ENCODE measurements at regions not wholly inside any gene's neighbourhood (a gene's known extent, or its start where the extent isn't known, plus 50 kb on each side); places are given as distances from the start of the nearest gene placed in this dataset.

DNA sequence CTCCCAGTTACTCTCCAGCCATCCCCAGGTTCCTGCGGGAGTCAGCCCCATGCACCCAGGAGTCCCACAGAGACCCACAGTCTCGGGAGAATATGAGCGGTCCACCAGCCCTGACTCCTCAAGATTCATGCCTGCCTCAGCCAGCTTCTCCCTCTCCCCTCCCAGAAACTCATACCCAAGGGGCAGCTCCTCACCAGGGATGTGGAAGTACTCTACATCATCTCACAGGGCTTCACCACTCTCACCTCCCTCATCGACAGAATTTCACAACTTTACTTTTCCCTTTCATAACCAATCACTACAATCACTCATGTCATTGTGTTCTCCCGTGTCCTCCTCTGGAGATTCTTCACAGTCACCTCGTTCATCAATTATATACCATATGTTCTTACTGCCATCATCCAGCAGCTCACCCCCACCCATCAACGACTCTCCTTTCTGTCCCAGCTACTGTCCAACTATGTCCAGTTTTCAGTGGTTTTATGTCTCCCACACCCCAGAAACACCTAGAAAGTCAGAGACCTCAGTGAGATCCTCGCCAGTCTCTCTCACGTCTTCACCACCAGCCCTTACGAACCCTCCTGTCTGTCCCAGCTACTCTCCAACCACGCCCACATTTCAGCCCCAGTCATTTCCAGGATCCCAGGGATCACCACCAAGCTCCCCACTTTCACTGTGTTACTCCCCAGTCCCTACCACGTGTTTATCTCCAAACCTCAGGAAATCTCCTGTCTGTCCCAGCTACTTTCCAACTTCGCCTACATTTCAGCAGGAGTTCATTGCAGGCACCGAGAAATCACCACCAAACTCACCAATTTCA is 1530.1 kb upstream of the TPTE start:
- no peak for DNase-seq
- H3K23ac ChIP-seq (ENCODE audit: low read length) = no peak overlapping the region
- H4K5ac ChIP-seq (ENCODE audit: low read length) = no peak overlapping the region
- no peaks in the 10 kb centered on the region for H3K79me2 ChIP-seq (ENCODE audit: control insufficient read depth, insufficient read depth, low read length)
- no peaks in the 10 kb centered on the region for H3K79me1 ChIP-seq (ENCODE audit: low read length)
- 100% methylated on average over 2 of the region's 14 CpGs for whole genome bisulfite sequencing (ENCODE audit: extremely low coverage, insufficient coverage, low lambda C conversion rate)
- no peak overlapping the region for H2BK5ac ChIP-seq (ENCODE audit: low read length)
- H2AK5ac ChIP-seq (ENCODE audit: low read length) = no peak overlapping the region
- H3K36me3 ChIP-seq (ENCODE audit: control insufficient read depth, insufficient read depth, low read length) = no peaks in the 10 kb centered on the region
- H3K9ac ChIP-seq (ENCODE audit: low read length) = no peak overlapping the region
- H3K18ac ChIP-seq (ENCODE audit: low read length) = no peak overlapping the region
- no peaks in the 10 kb centered on the region for H3K27me3 ChIP-seq (ENCODE audit: insufficient read depth, low read length, poor library complexity)
- peak overlapping the region; percentile 14 for H3K4me3 ChIP-seq (ENCODE audit: low read length)
- H3K4ac ChIP-seq (ENCODE audit: low read depth, low read length) = no peak overlapping the region
- no peak overlapping the region for H3K56ac ChIP-seq (ENCODE audit: low read length)
- no peak overlapping the region for H3K27ac ChIP-seq (ENCODE audit: low read depth, low read length)
- H2BK15ac ChIP-seq (replicated peaks; ENCODE audit: low read depth) = no peak overlapping the region
- no peak overlapping the region for H3K4me2 ChIP-seq (ENCODE audit: low read length)
- no peaks in the 10 kb centered on the region for H3K4me1 ChIP-seq (ENCODE audit: control insufficient read depth, low read depth, low read length)
- H2BK120ac ChIP-seq (ENCODE audit: low read depth, low read length) = no peak overlapping the region
- no peak overlapping the region for H4K8ac ChIP-seq (ENCODE audit: low read depth, low read length)

DNA sequence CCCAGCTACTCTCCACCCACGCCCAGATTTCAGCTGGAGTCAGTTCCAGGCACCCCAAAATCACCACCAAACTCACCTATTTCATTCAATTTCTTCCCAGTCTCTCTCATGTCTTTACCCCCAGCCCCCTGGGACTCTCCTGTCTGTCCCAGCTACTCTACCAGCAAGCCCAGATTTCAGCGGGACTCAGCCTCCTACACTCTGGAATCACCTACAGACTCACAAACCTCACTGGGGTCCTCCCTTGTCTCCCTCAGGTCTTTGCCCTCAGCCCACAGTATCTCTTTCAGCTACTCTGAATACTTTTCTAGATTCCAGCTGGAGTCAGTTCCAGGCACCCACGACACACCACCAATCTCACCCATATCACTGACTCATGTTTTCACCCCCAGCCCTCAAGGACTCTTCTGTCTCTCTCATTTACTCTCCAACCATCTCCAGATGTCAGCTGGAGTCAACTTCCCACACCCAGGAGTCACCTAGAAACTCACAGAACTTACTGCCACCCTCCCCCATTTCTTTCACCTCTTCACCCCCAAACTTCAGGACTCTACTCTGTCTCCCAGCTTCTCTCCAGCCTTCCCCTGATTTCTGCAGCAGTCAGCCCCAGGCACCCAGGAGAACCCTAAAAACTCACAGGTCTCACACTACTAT is 1529.3 kb upstream of the TPTE start:
- no peak overlapping the region for H3K23ac ChIP-seq (ENCODE audit: low read length)
- H2BK5ac ChIP-seq (ENCODE audit: low read length) = no peak overlapping the region
- no peak overlapping the region for H3K27ac ChIP-seq (ENCODE audit: low read depth, low read length)
- H3K36me3 ChIP-seq (ENCODE audit: control insufficient read depth, insufficient read depth, low read length) = no peaks in the 10 kb centered on the region
- no peaks in the 10 kb centered on the region for H3K79me1 ChIP-seq (ENCODE audit: low read length)
- H2AK5ac ChIP-seq (ENCODE audit: low read length) = no peak overlapping the region
- no peaks in the 10 kb centered on the region for H3K27me3 ChIP-seq (ENCODE audit: insufficient read depth, low read length, poor library complexity)
- H3K4me1 ChIP-seq (ENCODE audit: control insufficient read depth, low read depth, low read length) = no peaks in the 10 kb centered on the region
- H3K4me2 ChIP-seq (ENCODE audit: low read length) = no peak overlapping the region
- no peak overlapping the region for H3K56ac ChIP-seq (ENCODE audit: low read length)
- no peak overlapping the region for H2BK120ac ChIP-seq (ENCODE audit: low read depth, low read length)
- no peak overlapping the region for H3K9ac ChIP-seq (ENCODE audit: low read length)
- no peak overlapping the region for H3K18ac ChIP-seq (ENCODE audit: low read length)
- no peak overlapping the region for H4K5ac ChIP-seq (ENCODE audit: low read length)
- H3K4me3 ChIP-seq (ENCODE audit: low read length) = peak overlapping the region; percentile 22
- DNase-seq = no peak
- no CpG with 5 or more reads among the region's 3 CpGs for WGBS (ENCODE audit: extremely low coverage, insufficient coverage, low lambda C conversion rate)
- no peak overlapping the region for H2BK15ac ChIP-seq (replicated peaks; ENCODE audit: low read depth)
- no peak overlapping the region for H4K8ac ChIP-seq (ENCODE audit: low read depth, low read length)
- H3K79me2 ChIP-seq (ENCODE audit: control insufficient read depth, insufficient read depth, low read length) = no peaks in the 10 kb centered on the region
- H3K4ac ChIP-seq (ENCODE audit: low read depth, low read length) = no peak overlapping the region

DNA sequence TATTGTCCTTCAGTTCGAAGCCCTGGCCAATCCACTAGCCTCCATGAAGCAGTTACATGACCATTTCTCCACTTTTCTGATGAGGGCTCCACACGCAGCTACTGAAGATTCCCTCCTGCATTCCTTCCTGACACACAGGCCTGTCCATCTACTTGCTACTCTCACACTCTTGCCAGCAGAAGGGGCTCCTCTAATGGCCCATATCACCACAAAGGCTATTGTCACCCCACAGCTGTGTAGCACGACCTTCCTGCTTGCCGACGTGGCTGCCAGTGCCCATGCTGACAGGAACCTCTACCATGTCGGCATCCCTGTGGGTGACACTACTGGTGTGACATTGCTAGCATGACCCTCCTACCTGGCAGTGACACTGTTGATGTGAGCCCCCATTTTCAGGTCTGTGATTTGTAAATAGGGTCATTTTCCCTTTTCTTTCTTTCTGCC is 1528.6 kb upstream of the TPTE start:
- no peaks in the 10 kb centered on the region for H3K36me3 ChIP-seq (ENCODE audit: control insufficient read depth, insufficient read depth, low read length)
- no peaks in the 10 kb centered on the region for H3K4me1 ChIP-seq (ENCODE audit: control insufficient read depth, low read depth, low read length)
- H3K79me1 ChIP-seq (ENCODE audit: low read length) = no peaks in the 10 kb centered on the region
- peak overlapping the region; percentile 27 for H3K4me3 ChIP-seq (ENCODE audit: low read length)
- H3K56ac ChIP-seq (ENCODE audit: low read length) = no peak overlapping the region
- H3K27me3 ChIP-seq (ENCODE audit: insufficient read depth, low read length, poor library complexity) = no peaks in the 10 kb centered on the region
- no peak overlapping the region for H3K23ac ChIP-seq (ENCODE audit: low read length)
- H3K27ac ChIP-seq (ENCODE audit: low read depth, low read length) = no peak overlapping the region
- H2BK120ac ChIP-seq (ENCODE audit: low read depth, low read length) = no peak overlapping the region
- H3K4me2 ChIP-seq (ENCODE audit: low read length) = no peak overlapping the region
- H3K79me2 ChIP-seq (ENCODE audit: control insufficient read depth, insufficient read depth, low read length) = no peaks in the 10 kb centered on the region
- H4K8ac ChIP-seq (ENCODE audit: low read depth, low read length) = no peak overlapping the region
- no peak overlapping the region for H4K5ac ChIP-seq (ENCODE audit: low read length)
- no peak for DNase-seq
- no peak overlapping the region for H3K4ac ChIP-seq (ENCODE audit: low read depth, low read length)
- H2BK15ac ChIP-seq (replicated peaks; ENCODE audit: low read depth) = no peak overlapping the region
- H3K18ac ChIP-seq (ENCODE audit: low read length) = no peak overlapping the region
- H3K9ac ChIP-seq (ENCODE audit: low read length) = no peak overlapping the region
- no peak overlapping the region for H2AK5ac ChIP-seq (ENCODE audit: low read length)
- no CpG with 5 or more reads among the region's 6 CpGs for WGBS (ENCODE audit: extremely low coverage, insufficient coverage, low lambda C conversion rate)
- no peak overlapping the region for H2BK5ac ChIP-seq (ENCODE audit: low read length)

DNA sequence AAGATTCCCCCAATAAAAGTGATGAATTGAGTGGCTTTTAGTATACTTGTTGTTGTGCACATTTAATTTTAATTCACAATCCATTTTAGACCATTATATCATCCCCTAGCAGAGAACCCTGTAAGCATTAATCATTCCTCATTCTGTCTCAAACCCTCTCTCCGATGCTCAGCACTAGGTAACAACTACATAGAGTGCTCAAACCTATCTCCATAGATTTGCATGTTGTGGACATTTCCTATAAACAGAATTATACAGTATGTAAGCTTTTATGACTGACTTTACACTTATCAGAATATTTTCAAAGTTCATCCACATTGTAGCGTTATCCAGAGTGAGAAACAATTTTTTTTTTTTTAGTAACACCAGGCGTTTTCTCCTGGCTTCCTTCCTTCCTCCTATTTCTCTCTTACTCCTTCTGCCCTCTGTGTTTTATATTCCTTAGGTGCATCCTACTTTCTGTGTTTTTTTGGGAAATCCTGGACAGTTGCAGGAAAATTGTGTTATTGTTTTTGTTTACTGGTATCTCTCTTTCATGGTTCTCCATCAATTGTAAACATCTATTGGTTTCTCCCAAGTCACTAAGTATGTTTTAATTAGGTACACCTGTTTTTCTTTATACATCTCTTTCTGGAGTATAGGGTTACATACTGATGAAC is 1528.0 kb upstream of the TPTE start:
- Histone ChIP-seq H4K8ac (ENCODE audit: low read depth, low read length) (no peak overlapping the region), H2BK5ac (ENCODE audit: low read length) (no peak overlapping the region), H3K4ac (ENCODE audit: low read depth, low read length) (no peak overlapping the region), H3K56ac (ENCODE audit: low read length) (no peak overlapping the region), H3K27ac (ENCODE audit: low read depth, low read length) (no peak overlapping the region), H3K18ac (ENCODE audit: low read length) (no peak overlapping the region), H3K4me2 (ENCODE audit: low read length) (no peak overlapping the region), H3K4me3 (ENCODE audit: low read length) (no peak overlapping the region), H2BK120ac (ENCODE audit: low read depth, low read length) (no peak overlapping the region), H3K9ac (ENCODE audit: low read length) (no peak overlapping the region), H3K79me1 (ENCODE audit: low read length) (no peaks in the 10 kb centered on the region), H3K23ac (ENCODE audit: low read length) (no peak overlapping the region), H4K5ac (ENCODE audit: low read length) (no peak overlapping the region), H3K79me2 (ENCODE audit: control insufficient read depth, insufficient read depth, low read length) (no peaks in the 10 kb centered on the region), H2BK15ac (replicated peaks; ENCODE audit: low read depth) (no peak overlapping the region), H2AK5ac (ENCODE audit: low read length) (no peak overlapping the region), H3K4me1 (ENCODE audit: control insufficient read depth, low read depth, low read length) (no peaks in the 10 kb centered on the region), H3K36me3 (ENCODE audit: control insufficient read depth, insufficient read depth, low read length) (no peaks in the 10 kb centered on the region), H3K27me3 (ENCODE audit: insufficient read depth, low read length, poor library complexity) (no peaks in the 10 kb centered on the region)
- no peak for DNase-seq
- WGBS (ENCODE audit: extremely low coverage, insufficient coverage, low lambda C conversion rate) = no CpG with 5 or more reads among the region's 3 CpGs

DNA sequence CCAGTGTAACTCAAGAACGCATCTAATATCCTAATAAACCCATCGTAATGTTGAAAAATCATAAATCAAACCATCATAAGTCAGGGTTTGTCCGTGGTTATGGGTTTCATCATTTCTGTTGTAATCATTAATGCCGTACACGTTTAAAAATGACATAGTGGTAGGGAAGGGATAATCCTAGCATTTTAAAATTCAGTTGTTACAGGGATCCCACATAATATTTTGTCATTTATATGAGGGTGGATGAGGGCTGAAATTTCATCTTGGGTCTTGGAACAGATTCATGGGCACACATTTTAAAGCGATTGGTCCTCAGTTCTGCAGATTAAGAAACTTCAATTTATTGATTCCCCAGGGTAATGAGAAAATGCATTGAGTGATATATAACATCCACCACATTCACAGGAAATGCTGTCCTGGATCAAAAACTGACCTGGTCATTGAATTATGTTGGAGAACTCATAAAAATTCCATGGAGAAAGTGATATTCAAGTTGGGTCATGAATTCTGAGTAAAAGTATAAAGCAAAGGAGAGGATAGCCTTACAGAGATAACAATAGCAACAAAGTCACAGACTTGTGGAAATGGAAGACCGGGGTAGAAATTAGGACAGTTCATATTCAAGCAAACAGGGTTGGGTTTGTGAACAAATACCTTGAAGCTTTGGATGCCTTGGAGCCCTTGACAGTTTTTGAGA is 1527.3 kb upstream of the TPTE start:
- no peak overlapping the region for H3K4me2 ChIP-seq (ENCODE audit: low read length)
- no peaks in the 10 kb centered on the region for H3K79me2 ChIP-seq (ENCODE audit: control insufficient read depth, insufficient read depth, low read length)
- no peaks in the 10 kb centered on the region for H3K79me1 ChIP-seq (ENCODE audit: low read length)
- H3K27me3 ChIP-seq (ENCODE audit: insufficient read depth, low read length, poor library complexity) = no peaks in the 10 kb centered on the region
- no peak overlapping the region for H2BK5ac ChIP-seq (ENCODE audit: low read length)
- H3K4me1 ChIP-seq (ENCODE audit: control insufficient read depth, low read depth, low read length) = no peaks in the 10 kb centered on the region
- H3K4ac ChIP-seq (ENCODE audit: low read depth, low read length) = no peak overlapping the region
- no peak overlapping the region for H2BK15ac ChIP-seq (replicated peaks; ENCODE audit: low read depth)
- no peak overlapping the region for H2AK5ac ChIP-seq (ENCODE audit: low read length)
- no peak overlapping the region for H4K8ac ChIP-seq (ENCODE audit: low read depth, low read length)
- no peak overlapping the region for H2BK120ac ChIP-seq (ENCODE audit: low read depth, low read length)
- H3K18ac ChIP-seq (ENCODE audit: low read length) = no peak overlapping the region
- no peak overlapping the region for H3K9ac ChIP-seq (ENCODE audit: low read length)
- no peak overlapping the region for H3K23ac ChIP-seq (ENCODE audit: low read length)
- no peak for DNase-seq
- H4K5ac ChIP-seq (ENCODE audit: low read length) = no peak overlapping the region
- H3K4me3 ChIP-seq (ENCODE audit: low read length) = no peak overlapping the region
- WGBS (ENCODE audit: extremely low coverage, insufficient coverage, low lambda C conversion rate) = no CpG with 5 or more reads among the region's 7 CpGs
- no peaks in the 10 kb centered on the region for H3K36me3 ChIP-seq (ENCODE audit: control insufficient read depth, insufficient read depth, low read length)
- H3K27ac ChIP-seq (ENCODE audit: low read depth, low read length) = no peak overlapping the region
- H3K56ac ChIP-seq (ENCODE audit: low read length) = no peak overlapping the region

All from mesendoderm (in vitro differentiated cells).